Panc1 (cell line): ENCODE measurements at regions not wholly inside any gene's neighbourhood (a gene's known extent, or its start where the extent isn't known, plus 50 kb on each side); places are given as distances from the start of the nearest gene placed in this dataset.

ENCODE experiments used
- ATAC-seq: fragments of 200-7000 bp; cut with Tn5 transposase; 2 replicates; pipeline ENCODE4 v1.9.1; 2020; ENCODE audit warnings: mild to moderate bottlenecking, moderate library complexity
- BruUV-seq: library from RNA; stranded (reverse); fragments of 400-500 nt; replicated peaks from 2 replicates; lab custom pipeline; 2021; lab: Mats Ljungman, UMichigan
- CTCF ChIA-PET: fragments of 300-600 bp; sonication (Branson Sonifier 250); formaldehyde crosslinking; loops from one replicate; lab custom pipeline; 2022; ENCODE audit warnings: antibody characterized with exemption; lab: Charles Lee
- POLR2A ChIA-PET: fragments of 300-600 bp; sonication (Branson Sonifier 250); formaldehyde crosslinking; loops from one replicate; lab custom pipeline; 2022; ENCODE audit warnings: antibody characterized with exemption; lab: Charles Lee
- DNase-seq: peaks from one replicate; pipeline ENCODE4 v3.0.0-alpha.2; 2010; ENCODE audit warnings: low read depth, low spot score
- H3K27ac ChIP-seq: 2 replicates; pipeline ENCODE4 v1.5.1; 2011; ENCODE audit warnings: mild to moderate bottlenecking, low read length, inconsistent platforms
- H3K27me3 ChIP-seq: fragments of 200-500 bp; sonication (Bioruptor generic); 2 replicates; pipeline ENCODE4 v1.6.0; 2014; ENCODE audit warnings: low read length, inconsistent platforms; ENCODE audit not compliant: control insufficient read depth, insufficient read depth
- H3K36me3 ChIP-seq: fragments of 200-500 bp; sonication (Bioruptor generic); 2 replicates; pipeline ENCODE4 v1.5.1; 2014; ENCODE audit warnings: inconsistent platforms, mild to moderate bottlenecking, low read length, moderate library complexity; ENCODE audit not compliant: control insufficient read depth, insufficient read depth
- H3K4me1 ChIP-seq: 2 replicates; pipeline ENCODE4 v1.5.1; 2011; ENCODE audit warnings: inconsistent platforms, mild to moderate bottlenecking, low read length, moderate library complexity; ENCODE audit not compliant: control insufficient read depth, insufficient read depth
- H3K4me3 ChIP-seq, 2 experiments: 2 replicates each; pipeline ENCODE4 v1.5.1; 2011 to 2012; ENCODE audit warnings: low read depth in 2 of 2, low read length in 2 of 2, mild to moderate bottlenecking in 2 of 2, inconsistent platforms in 1 of 2, moderate library complexity in 1 of 2
- H3K9me3 ChIP-seq: fragments of 200-500 bp; sonication (Bioruptor generic); 2 replicates; pipeline ENCODE4 v1.5.1; 2014; ENCODE audit warnings: low read depth, mild to moderate bottlenecking, inconsistent platforms, low read length, moderate library complexity; ENCODE audit not compliant: control insufficient read depth, insufficient read depth
- POLR2AphosphoS5 ChIP-seq: IDR thresholded peaks from 2 replicates; pipeline ENCODE4 v1.6.1; 2012; ENCODE audit warnings: mild to moderate bottlenecking, low read depth, low read length, moderate library complexity
- SIN3A ChIP-seq: IDR thresholded peaks from 2 replicates; pipeline ENCODE4 v1.6.1; 2012; ENCODE audit warnings: low read depth, mild to moderate bottlenecking, low read length, moderate library complexity, borderline replicate concordance; ENCODE audit not compliant: insufficient read depth
- TCF7L2 ChIP-seq: IDR thresholded peaks from 2 replicates; pipeline ENCODE4 v1.6.1; 2011; ENCODE audit warnings: mild to moderate bottlenecking, low read depth, low read length, inconsistent platforms
- in situ Hi-C: cut with HindIII; loops from 2 replicates; pipeline ENCODE4 v1.10.0; 2016; ENCODE audit warnings: low sequenced_read_pairs, low pct_unique_long_range_greater_than_20kb
- intact Hi-C: fragments of 100-400 bp; cut with micrococcal nuclease; formaldehyde crosslinking; loops from one replicate; pipeline ENCODE4 v1.10.0; 2022; ENCODE audit not compliant: unreplicated experiment
- TF ChIP-seq, protein P1 (sequence below), 2 experiments: IDR thresholded peaks; 2 replicates each; pipeline ENCODE4 v1.6.1; 2011 to 2012; ENCODE audit warnings: low read depth in 2 of 2, control low read depth in 1 of 2, low read length in 1 of 2, mild to moderate bottlenecking in 1 of 2, moderate library complexity in 1 of 2; ENCODE audit not compliant: insufficient read depth in 1 of 2
- TF ChIP-seq, protein P2 (sequence below): fragments of 450-650 bp; IDR thresholded peaks from 2 replicates; pipeline ENCODE4 v1.5.1; 2017; ENCODE audit warnings: mild to moderate bottlenecking

DNA sequence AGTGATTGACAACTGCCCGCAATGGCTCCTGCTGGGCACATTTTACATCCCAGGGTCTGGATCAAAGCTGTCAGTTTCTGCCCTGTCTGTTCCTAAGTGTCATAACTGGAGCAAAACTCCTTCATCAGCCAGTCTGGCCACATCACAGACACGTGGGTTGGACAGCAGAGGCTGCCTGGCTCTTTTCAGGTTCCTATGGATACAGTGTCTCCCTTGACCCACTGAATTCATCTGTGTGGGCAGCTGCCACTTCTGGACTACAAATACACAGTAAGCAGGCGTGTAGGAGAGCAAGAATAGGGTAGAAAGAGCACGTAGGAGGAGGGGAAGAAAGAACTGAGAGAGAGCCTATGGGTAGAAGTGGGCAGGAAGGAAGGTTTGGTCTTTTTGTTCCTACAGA is 238.0 kb downstream of the ENC1 start:
- H3K4me1 ChIP-seq = no peaks in the 10 kb centered on the region
- H3K4me3 ChIP-seq = no peak overlapping the region
- no peaks in the 10 kb centered on the region for H3K27me3 ChIP-seq
- DNase-seq (no peak), ATAC-seq (no peak)
- H3K9me3 ChIP-seq = no peaks in the 10 kb centered on the region
- TF ChIP-seq POLR2AphosphoS5 (no peak), SIN3A (no peak), TCF7L2 (no peak)
- TF ChIP-seq, protein P1, sequence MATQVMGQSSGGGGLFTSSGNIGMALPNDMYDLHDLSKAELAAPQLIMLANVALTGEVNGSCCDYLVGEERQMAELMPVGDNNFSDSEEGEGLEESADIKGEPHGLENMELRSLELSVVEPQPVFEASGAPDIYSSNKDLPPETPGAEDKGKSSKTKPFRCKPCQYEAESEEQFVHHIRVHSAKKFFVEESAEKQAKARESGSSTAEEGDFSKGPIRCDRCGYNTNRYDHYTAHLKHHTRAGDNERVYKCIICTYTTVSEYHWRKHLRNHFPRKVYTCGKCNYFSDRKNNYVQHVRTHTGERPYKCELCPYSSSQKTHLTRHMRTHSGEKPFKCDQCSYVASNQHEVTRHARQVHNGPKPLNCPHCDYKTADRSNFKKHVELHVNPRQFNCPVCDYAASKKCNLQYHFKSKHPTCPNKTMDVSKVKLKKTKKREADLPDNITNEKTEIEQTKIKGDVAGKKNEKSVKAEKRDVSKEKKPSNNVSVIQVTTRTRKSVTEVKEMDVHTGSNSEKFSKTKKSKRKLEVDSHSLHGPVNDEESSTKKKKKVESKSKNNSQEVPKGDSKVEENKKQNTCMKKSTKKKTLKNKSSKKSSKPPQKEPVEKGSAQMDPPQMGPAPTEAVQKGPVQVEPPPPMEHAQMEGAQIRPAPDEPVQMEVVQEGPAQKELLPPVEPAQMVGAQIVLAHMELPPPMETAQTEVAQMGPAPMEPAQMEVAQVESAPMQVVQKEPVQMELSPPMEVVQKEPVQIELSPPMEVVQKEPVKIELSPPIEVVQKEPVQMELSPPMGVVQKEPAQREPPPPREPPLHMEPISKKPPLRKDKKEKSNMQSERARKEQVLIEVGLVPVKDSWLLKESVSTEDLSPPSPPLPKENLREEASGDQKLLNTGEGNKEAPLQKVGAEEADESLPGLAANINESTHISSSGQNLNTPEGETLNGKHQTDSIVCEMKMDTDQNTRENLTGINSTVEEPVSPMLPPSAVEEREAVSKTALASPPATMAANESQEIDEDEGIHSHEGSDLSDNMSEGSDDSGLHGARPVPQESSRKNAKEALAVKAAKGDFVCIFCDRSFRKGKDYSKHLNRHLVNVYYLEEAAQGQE (IDR thresholded peaks at IDR 0.05; ENCODE audit: insufficient read depth in 1 of 2, low read depth in 2 of 2, low read length in 1 of 2) = no peak
- TF ChIP-seq, protein P2, sequence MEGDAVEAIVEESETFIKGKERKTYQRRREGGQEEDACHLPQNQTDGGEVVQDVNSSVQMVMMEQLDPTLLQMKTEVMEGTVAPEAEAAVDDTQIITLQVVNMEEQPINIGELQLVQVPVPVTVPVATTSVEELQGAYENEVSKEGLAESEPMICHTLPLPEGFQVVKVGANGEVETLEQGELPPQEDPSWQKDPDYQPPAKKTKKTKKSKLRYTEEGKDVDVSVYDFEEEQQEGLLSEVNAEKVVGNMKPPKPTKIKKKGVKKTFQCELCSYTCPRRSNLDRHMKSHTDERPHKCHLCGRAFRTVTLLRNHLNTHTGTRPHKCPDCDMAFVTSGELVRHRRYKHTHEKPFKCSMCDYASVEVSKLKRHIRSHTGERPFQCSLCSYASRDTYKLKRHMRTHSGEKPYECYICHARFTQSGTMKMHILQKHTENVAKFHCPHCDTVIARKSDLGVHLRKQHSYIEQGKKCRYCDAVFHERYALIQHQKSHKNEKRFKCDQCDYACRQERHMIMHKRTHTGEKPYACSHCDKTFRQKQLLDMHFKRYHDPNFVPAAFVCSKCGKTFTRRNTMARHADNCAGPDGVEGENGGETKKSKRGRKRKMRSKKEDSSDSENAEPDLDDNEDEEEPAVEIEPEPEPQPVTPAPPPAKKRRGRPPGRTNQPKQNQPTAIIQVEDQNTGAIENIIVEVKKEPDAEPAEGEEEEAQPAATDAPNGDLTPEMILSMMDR = no peak
- H3K36me3 ChIP-seq = no peaks in the 10 kb centered on the region
- H3K27ac ChIP-seq = no peak overlapping the region
- in situ Hi-C loops (no loop called here), intact Hi-C loops (no loop called here)
- POLR2A ChIA-PET = interaction anchor here (0.6 kb wide), 1 partner anchor 162 kb away, joined by 5 read pairs; no protein-coding TSS in a partner anchor
- CTCF ChIA-PET = no interaction called here
- no TSS peak for BruUV-seq

DNA sequence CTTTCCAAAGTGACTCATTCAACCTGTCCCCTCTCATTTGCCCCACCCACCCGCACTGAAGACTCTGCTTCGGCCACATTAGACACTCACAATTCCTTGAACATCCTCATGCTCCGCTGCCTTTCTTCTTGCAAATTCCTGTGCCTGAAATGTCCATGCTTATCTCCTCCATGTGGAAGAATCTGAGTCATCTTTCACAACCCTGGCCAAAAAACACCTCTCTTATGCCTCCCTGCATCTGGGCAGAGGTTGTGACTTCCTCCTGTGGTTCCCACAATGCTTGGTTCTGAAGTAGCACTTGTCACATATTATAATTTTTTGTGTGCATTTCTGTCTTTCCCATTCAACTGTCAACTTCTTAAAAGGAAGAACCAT is 238.6 kb downstream of the ENC1 start:
- ChIA-PET CTCF (no interaction called here), POLR2A (no interaction called here)
- no peaks in the 10 kb centered on the region for H3K4me1 ChIP-seq
- TF ChIP-seq, protein P1 (IDR thresholded peaks at IDR 0.05; ENCODE audit: insufficient read depth in 1 of 2, low read depth in 2 of 2, low read length in 1 of 2) = no peak
- TF ChIP-seq, protein P2 = no peak
- TF ChIP-seq POLR2AphosphoS5 (no peak), TCF7L2 (no peak), SIN3A (no peak)
- no peak overlapping the region for H3K27ac ChIP-seq
- H3K9me3 ChIP-seq = no peaks in the 10 kb centered on the region
- no peaks in the 10 kb centered on the region for H3K27me3 ChIP-seq
- no TSS peak for BruUV-seq
- no peak for ATAC-seq
- in situ Hi-C loops = no loop called here
- H3K36me3 ChIP-seq = no peaks in the 10 kb centered on the region
- no peak overlapping the region for H3K4me3 ChIP-seq
- intact Hi-C loops = no loop called here
- DNase-seq = no peak
